ENCODE measurements at regions not wholly inside any gene's neighbourhood (a gene's known extent, or its start where the extent isn't known, plus 50 kb on each side); places are given as distances from the start of the nearest gene placed in this dataset.

DNA sequence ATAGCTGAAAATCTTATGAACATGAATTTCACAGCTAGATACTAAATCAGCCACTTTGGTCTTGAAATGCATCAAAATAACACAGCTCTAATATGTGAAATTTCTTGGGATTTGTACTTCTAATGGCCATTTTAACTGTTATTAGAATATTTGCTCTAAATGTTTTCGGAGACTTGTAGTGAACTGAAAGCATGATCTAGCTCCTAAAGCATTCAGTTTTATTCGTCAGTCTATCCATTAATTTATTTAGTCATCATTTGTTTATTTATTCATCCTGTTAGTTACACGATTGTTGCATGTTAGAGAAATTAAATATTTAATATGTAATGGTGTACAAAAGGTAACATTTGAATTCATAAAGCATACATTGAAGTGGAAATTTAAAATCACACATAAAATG is 1132.7 kb downstream of the SLITRK1 start:
- Histone ChIP-seq H3K36me3 (no peaks in the 10 kb centered on the region), H3K27ac (no peak overlapping the region), H3K9me3 (no peaks in the 10 kb centered on the region), H3K4me3 (replicated peaks in 1 of 3) (no peak overlapping the region), H3K27me3 (no peaks in the 10 kb centered on the region), H3K4me1 (no peaks in the 10 kb centered on the region)
- 88% methylated on average over 3 of the region's 3 CpGs for WGBS, 2 donors
- intact Hi-C loops (cut with DNase I), result no loop called here
- no peak for DNase-seq
- TF ChIP-seq, protein P1, sequence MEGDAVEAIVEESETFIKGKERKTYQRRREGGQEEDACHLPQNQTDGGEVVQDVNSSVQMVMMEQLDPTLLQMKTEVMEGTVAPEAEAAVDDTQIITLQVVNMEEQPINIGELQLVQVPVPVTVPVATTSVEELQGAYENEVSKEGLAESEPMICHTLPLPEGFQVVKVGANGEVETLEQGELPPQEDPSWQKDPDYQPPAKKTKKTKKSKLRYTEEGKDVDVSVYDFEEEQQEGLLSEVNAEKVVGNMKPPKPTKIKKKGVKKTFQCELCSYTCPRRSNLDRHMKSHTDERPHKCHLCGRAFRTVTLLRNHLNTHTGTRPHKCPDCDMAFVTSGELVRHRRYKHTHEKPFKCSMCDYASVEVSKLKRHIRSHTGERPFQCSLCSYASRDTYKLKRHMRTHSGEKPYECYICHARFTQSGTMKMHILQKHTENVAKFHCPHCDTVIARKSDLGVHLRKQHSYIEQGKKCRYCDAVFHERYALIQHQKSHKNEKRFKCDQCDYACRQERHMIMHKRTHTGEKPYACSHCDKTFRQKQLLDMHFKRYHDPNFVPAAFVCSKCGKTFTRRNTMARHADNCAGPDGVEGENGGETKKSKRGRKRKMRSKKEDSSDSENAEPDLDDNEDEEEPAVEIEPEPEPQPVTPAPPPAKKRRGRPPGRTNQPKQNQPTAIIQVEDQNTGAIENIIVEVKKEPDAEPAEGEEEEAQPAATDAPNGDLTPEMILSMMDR (IDR thresholded peaks at IDR 0.05), result no peak

DNA sequence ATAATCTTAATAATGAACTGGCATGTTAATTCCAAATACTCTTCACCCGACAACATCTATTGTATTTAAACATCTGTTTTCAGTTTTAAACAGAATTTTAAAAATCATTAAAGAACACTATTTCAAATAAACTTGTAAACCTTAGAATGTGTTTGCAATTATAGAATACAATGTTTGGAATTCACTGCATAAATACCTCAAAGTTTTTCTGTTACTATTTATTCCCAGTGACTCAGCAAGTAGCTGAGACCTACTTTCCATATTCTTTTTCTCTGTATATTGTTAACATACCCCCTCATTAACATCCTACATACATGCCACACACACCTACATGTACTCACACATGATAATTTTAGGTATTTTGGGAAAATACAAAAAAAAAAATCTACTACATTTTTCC is 1134.3 kb downstream of the SLITRK1 start:
- intact Hi-C loops (cut with DNase I), result no loop called here
- 56 to 69% methylated on average over 1 of the region's 1 CpG for WGBS, 2 donors
- DNase-seq, result no peak

DNA sequence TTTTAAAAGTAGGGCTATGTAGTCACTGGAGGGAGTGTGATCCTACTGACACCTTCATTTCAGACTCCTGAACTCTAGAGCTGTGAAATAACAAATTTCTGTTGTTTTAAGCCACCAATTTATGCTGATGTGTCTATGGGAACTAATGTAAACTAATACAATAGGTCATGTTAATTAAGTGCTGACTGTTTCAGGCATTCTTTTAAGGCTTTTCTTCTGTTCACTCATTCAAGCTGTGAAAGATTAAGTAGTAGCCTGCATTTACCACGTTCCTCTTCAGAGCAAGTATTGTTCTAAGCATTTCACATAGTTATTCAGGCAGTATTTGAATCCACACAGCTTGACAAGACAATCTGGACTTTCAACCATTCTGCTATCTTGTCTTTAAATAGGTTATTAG is 1135.0 kb downstream of the SLITRK1 start:
- no peak overlapping the region for H3K4me3 ChIP-seq (replicated peaks in 1 of 3)
- no peak for DNase-seq
- 9 to 26% methylated on average over 1 of the region's 1 CpG for WGBS, 2 donors
- intact Hi-C loops (cut with DNase I), result no loop called here
- TF ChIP-seq, protein P1 (IDR thresholded peaks at IDR 0.05), result no peak
- TF ChIP-seq POLR2A (IDR thresholded peaks at IDR 0.05), result no peak
- no peak overlapping the region for H3K27ac ChIP-seq
- no peaks in the 10 kb centered on the region for H3K36me3 ChIP-seq
- H3K4me1 ChIP-seq, result no peaks in the 10 kb centered on the region
- H3K27me3 ChIP-seq, result no peaks in the 10 kb centered on the region
- no peaks in the 10 kb centered on the region for H3K9me3 ChIP-seq

More for the DNA sequence above, 1134.3 kb downstream of the SLITRK1 start:
- Histone ChIP-seq H3K36me3 (no peaks in the 10 kb centered on the region), H3K4me3 (replicated peaks in 1 of 3) (no peak overlapping the region), H3K4me1 (no peaks in the 10 kb centered on the region), H3K9me3 (no peaks in the 10 kb centered on the region), H3K27ac (no peak overlapping the region), H3K27me3 (no peaks in the 10 kb centered on the region)
- TF ChIP-seq, protein P1 (IDR thresholded peaks at IDR 0.05), result no peak
- no peak for TF ChIP-seq POLR2A (IDR thresholded peaks at IDR 0.05)

DNA sequence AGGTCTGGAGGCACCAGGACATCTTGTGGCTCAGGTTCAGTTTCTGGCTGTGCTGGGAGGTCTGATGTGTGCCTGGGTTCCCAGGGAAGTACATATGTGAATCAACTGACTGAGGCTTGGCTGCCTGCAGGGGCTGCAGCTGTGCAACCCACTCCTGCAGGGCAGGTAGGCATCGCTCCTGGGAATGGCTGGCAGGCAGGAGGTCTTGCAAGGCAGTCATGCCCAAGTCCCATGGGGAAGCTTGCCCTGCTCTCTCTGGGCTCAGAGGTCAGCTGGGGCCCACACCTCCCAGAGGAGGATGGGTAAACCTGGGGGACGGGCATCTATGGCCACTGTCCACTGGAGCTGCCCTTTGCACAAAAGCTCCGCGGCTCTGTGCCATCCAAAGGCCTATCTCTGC is 1141.8 kb downstream of the SLITRK1 start:
- H3K27ac ChIP-seq, result no peak overlapping the region
- H3K27me3 ChIP-seq, result no peaks in the 10 kb centered on the region
- 100% methylated on average over 3 of the region's 4 CpGs for WGBS, 2 donors
- H3K36me3 ChIP-seq, result no peaks in the 10 kb centered on the region
- DNase-seq, result no peak
- H3K4me1 ChIP-seq, result no peaks in the 10 kb centered on the region
- TF ChIP-seq, protein P1 (IDR thresholded peaks at IDR 0.05), result no peak
- TF ChIP-seq POLR2A (IDR thresholded peaks at IDR 0.05), result no peak
- no peak overlapping the region for H3K4me3 ChIP-seq (replicated peaks in 1 of 3)
- intact Hi-C loops (cut with DNase I), result no loop called here
- H3K9me3 ChIP-seq, result no peaks in the 10 kb centered on the region

DNA sequence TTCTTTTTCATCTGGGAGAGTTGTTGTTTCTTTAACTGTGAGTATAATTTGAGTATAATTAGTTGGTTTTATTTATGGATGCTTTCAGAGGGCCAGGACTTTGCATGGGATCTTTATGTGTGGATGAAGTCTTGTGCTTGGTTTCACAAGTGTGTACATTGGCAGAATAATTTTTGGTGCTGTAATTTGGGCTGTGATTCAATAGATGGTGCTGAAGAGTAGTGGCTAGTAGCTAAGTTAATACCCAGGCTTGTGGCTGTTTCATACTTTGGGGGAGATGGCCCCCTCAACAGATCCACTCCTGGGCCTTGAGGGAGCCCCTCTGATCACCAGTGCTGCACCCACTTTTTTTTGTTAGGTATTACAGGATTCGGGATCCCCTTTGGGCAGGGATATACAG is 1142.4 kb downstream of the SLITRK1 start:
- Histone ChIP-seq H3K36me3 (no peaks in the 10 kb centered on the region), H3K27me3 (no peaks in the 10 kb centered on the region), H3K27ac (no peak overlapping the region), H3K4me1 (no peaks in the 10 kb centered on the region), H3K9me3 (no peaks in the 10 kb centered on the region), H3K4me3 (replicated peaks in 1 of 3) (no peak overlapping the region)
- DNase-seq, result no peak
- whole genome bisulfite sequencing, 2 donors, result 100% methylated on average over 1 of the region's 1 CpG
- TF ChIP-seq, protein P1 (IDR thresholded peaks at IDR 0.05), result no peak
- TF ChIP-seq POLR2A (IDR thresholded peaks at IDR 0.05), result no peak
- intact Hi-C loops (cut with DNase I), result no loop called here
